ENCODE measurements at regions not wholly inside any gene's neighbourhood (a gene's known extent, or its start where the extent isn't known, plus 50 kb on each side); places are given as distances from the start of the nearest gene placed in this dataset.

DNA sequence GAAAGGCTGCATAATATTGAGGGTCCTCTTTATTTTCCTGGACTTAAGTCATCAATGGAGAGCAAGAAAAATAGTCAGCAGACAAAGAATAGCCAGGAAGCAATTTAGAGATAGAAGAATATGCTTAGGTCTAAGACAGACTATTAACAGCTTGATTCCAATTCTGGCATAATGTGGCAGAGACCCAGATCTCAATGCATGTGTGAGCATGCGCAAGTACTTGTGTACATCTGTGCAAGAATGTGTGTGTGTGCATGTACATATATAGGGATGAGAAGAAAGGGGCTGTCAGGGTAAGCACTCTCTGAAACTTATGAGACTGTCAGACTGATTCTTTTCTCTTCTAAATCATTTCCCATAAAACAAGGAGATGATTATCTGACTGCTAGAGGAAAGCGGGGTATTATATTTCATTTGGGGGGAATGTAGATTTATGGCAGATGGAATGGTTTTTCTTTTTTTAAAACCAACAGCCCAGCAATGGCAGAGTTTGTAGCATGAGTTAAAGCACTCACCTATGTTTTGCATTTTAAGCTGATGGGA is 381.3 kb upstream of the SPRED2 start:
- Mint-ChIP-seq H3K9me3 (no peaks in the 10 kb centered on the region), H3K36me3 (no peaks in the 10 kb centered on the region), H3K27ac (no peak overlapping the region), H3K4me1 (no peaks in the 10 kb centered on the region), H3K27me3 (peaks cover 7% of the 10 kb centered on the region), H3K4me3 (no peak overlapping the region)
- no peak for ATAC-seq (ENCODE audit: low read depth)
- DNase-seq (ENCODE audit: low spot score in 2 of 2): no peak

- no peak overlapping the region for H3K27ac Mint-ChIP-seq
- H3K9me3 Mint-ChIP-seq: no peaks in the 10 kb centered on the region
- no peaks in the 10 kb centered on the region for H3K36me3 Mint-ChIP-seq
- H3K4me1 Mint-ChIP-seq: no peaks in the 10 kb centered on the region
- H3K4me3 Mint-ChIP-seq: no peak overlapping the region
- no peak for ATAC-seq (ENCODE audit: low read depth)
- no peak for DNase-seq (ENCODE audit: low spot score in 2 of 2)
- H3K27me3 Mint-ChIP-seq: peaks cover 7% of the 10 kb centered on the region
Observed at GRCh38 chr2:65812887-65813286, 380.5 kb upstream of the SPRED2 start.

- H3K27me3 Mint-ChIP-seq: peaks cover 2% of the 10 kb centered on the region
- H3K9me3 Mint-ChIP-seq: peaks cover 2% of the 10 kb centered on the region
- H3K36me3 Mint-ChIP-seq: no peaks in the 10 kb centered on the region
- H3K4me1 Mint-ChIP-seq: no peaks in the 10 kb centered on the region
- ATAC-seq (ENCODE audit: low read depth) (no peak), DNase-seq (ENCODE audit: low spot score in 2 of 2) (no peak)
- no peak overlapping the region for H3K4me3 Mint-ChIP-seq
- no peak overlapping the region for H3K27ac Mint-ChIP-seq
Observed at GRCh38 chr2:65807942-65808341, 375.5 kb upstream of the SPRED2 start.

- H3K4me1 Mint-ChIP-seq: no peaks in the 10 kb centered on the region
- H3K27me3 Mint-ChIP-seq: peaks cover 4% of the 10 kb centered on the region
- ATAC-seq (ENCODE audit: low read depth) (no peak), DNase-seq (ENCODE audit: low spot score in 2 of 2) (no peak)
- H3K9me3 Mint-ChIP-seq: peaks cover 2% of the 10 kb centered on the region
- no peaks in the 10 kb centered on the region for H3K36me3 Mint-ChIP-seq
- no peak overlapping the region for H3K27ac Mint-ChIP-seq
- H3K4me3 Mint-ChIP-seq: no peak overlapping the region
Observed at GRCh38 chr2:65804777-65805176, 372.4 kb upstream of the SPRED2 start.

GRCh38 chr2:65802298-65802942 is 370.0 kb upstream of the SPRED2 start:
- H3K36me3 Mint-ChIP-seq: no peaks in the 10 kb centered on the region
- no peak overlapping the region for H3K4me3 Mint-ChIP-seq
- peaks cover 2% of the 10 kb centered on the region for H3K9me3 Mint-ChIP-seq
- no peak for ATAC-seq (ENCODE audit: low read depth)
- H3K27me3 Mint-ChIP-seq: peaks cover 4% of the 10 kb centered on the region
- no peak overlapping the region for H3K27ac Mint-ChIP-seq
- no peaks in the 10 kb centered on the region for H3K4me1 Mint-ChIP-seq
- DNase-seq (ENCODE audit: low spot score in 2 of 2): no peak

DNA sequence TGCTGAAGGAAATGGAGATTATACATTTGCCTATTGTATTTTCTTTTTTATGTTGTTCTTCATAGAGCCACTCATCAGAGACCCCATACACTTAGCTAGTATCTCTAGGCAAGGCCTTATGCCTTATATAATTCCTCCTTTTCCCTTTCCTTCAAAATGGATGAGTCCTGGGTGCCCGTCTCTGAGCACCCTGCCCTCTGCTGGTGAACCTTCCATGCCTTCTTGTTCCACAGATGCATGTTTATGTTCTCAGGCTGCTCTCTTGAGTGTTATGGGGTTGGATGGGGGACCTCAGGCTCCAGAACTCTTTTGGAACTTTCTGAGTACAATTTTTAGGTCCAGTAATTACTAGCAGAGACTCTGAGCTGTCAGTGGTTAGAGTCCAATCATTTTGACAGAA is 368.6 kb upstream of the SPRED2 start:
- no peak for ATAC-seq (ENCODE audit: low read depth)
- Mint-ChIP-seq H3K4me3 (no peak overlapping the region), H3K27me3 (peaks cover 4% of the 10 kb centered on the region), H3K36me3 (no peaks in the 10 kb centered on the region), H3K9me3 (no peaks in the 10 kb centered on the region), H3K27ac (no peak overlapping the region), H3K4me1 (no peaks in the 10 kb centered on the region)
- DNase-seq (ENCODE audit: low spot score in 2 of 2): no peak

DNA sequence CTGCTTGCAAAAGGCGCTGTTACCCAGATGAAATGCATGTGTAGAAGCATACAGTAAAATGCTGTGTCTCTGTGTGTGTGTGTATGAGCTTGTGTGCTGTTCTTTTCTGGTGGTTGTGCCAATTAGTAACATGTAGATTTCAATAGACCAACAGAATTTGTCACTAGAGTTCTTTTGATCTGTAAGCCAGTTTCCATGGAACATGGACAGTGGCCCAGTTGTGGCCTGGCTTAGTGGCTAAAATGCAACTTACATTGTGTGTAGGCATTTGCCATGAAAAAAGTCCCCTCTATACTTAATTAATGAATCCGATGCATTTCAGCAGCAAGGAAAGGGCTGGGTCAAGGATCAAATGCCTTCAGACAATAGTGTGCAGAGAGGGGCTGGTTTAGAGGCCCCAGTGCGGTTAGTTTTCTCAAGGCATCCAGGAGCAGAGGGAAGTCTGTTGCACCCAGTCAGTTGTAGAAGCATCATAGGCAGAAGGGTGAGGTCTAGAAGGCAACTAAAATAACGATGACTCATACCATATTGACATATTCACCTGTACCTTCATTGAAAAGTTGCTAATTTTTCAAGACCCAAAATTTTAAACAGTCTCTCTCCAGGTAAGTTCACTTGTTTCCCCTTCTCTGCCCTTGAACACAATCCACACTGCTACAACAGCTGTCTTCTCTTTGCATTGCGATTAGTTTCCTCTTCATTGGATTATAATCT is 366.9 kb upstream of the SPRED2 start:
- Mint-ChIP-seq H3K27me3 (peaks cover 4% of the 10 kb centered on the region), H3K4me3 (no peak overlapping the region), H3K9me3 (no peaks in the 10 kb centered on the region), H3K4me1 (no peaks in the 10 kb centered on the region), H3K36me3 (no peaks in the 10 kb centered on the region), H3K27ac (no peak overlapping the region)
- DNase-seq (ENCODE audit: low spot score in 2 of 2) (no peak), ATAC-seq (ENCODE audit: low read depth) (no peak)

- Mint-ChIP-seq H3K27me3 (peaks cover 5% of the 10 kb centered on the region), H3K27ac (no peak overlapping the region), H3K9me3 (no peaks in the 10 kb centered on the region), H3K4me3 (no peak overlapping the region), H3K4me1 (no peaks in the 10 kb centered on the region), H3K36me3 (no peaks in the 10 kb centered on the region)
- ATAC-seq (ENCODE audit: low read depth): no peak
- no peak for DNase-seq (ENCODE audit: low spot score in 2 of 2)
Observed at GRCh38 chr2:65798641-65799040, 366.2 kb upstream of the SPRED2 start.

GRCh38 chr2:65794994-65795393 is 362.6 kb upstream of the SPRED2 start:
- Mint-ChIP-seq H3K27ac (no peak overlapping the region), H3K4me1 (no peaks in the 10 kb centered on the region), H3K36me3 (no peaks in the 10 kb centered on the region), H3K9me3 (no peaks in the 10 kb centered on the region), H3K27me3 (peaks cover 2% of the 10 kb centered on the region), H3K4me3 (no peak overlapping the region)
- ATAC-seq (ENCODE audit: low read depth) (no peak), DNase-seq (ENCODE audit: low spot score in 2 of 2) (no peak)

GRCh38 chr2:65791404-65791975 is 359.1 kb upstream of the SPRED2 start:
- ATAC-seq (ENCODE audit: low read depth): no peak

GRCh38 chr2:65790676-65790935 is 358.2 kb upstream of the SPRED2 start:
- Mint-ChIP-seq H3K36me3 (no peaks in the 10 kb centered on the region), H3K9me3 (no peaks in the 10 kb centered on the region), H3K4me1 (no peaks in the 10 kb centered on the region), H3K27ac (no peak overlapping the region), H3K27me3 (peaks cover 6% of the 10 kb centered on the region), H3K4me3 (no peak overlapping the region)
- no peak for DNase-seq (ENCODE audit: low spot score in 2 of 2)
- no peak for ATAC-seq (ENCODE audit: low read depth)

More at GRCh38 chr2:65791404-65791975, 359.1 kb upstream of the SPRED2 start:
- H3K4me3 Mint-ChIP-seq: no peak overlapping the region
- H3K4me1 Mint-ChIP-seq: no peaks in the 10 kb centered on the region
- no peak overlapping the region for H3K27ac Mint-ChIP-seq
- DNase-seq (ENCODE audit: low spot score in 2 of 2): no peak
- H3K9me3 Mint-ChIP-seq: no peaks in the 10 kb centered on the region
- peaks cover 5% of the 10 kb centered on the region for H3K27me3 Mint-ChIP-seq
- no peaks in the 10 kb centered on the region for H3K36me3 Mint-ChIP-seq

DNA sequence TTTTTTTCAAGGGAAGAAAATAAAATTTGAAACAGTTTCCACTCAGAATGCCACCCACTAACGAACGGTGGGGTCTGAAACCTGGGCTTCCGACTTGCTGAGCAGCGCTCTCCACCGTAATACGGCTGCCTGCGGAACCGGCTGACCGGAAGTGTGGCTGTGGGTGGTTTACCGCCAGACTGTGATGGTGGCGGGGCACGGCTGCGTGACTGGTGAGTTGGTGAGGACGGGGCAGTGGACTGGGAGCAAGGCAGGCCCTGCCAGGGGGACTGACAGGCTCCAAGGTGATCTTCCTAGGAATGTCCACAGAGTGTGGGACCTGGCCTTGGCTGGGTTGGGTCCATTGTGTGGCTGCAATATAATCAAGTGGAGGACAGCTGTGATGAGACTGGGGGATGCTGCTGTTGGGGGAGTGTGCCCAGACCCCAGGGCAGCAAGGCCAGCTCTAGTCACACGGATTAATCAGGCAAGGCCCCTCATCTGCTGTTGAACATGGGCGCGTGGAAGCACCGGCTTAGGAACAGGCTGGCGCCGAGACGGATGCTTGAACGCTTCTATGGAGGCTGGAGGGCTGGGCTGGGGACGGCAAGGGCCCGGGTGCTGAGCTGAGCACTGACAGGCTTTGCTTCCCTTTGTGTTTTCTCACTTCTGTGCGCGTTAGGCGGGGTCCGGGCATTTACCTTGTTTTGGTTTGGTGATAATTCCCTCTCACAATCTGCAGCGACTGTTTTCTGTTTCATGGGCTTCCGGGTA is 357.7 kb upstream of the SPRED2 start:
- Mint-ChIP-seq H3K4me3 (no peak overlapping the region), H3K36me3 (no peaks in the 10 kb centered on the region), H3K4me1 (no peaks in the 10 kb centered on the region), H3K9me3 (no peaks in the 10 kb centered on the region), H3K27me3 (peaks cover 9% of the 10 kb centered on the region), H3K27ac (no peak overlapping the region)
- ATAC-seq (ENCODE audit: low read depth) (no peak), DNase-seq (ENCODE audit: low spot score in 2 of 2) (no peak)

DNA sequence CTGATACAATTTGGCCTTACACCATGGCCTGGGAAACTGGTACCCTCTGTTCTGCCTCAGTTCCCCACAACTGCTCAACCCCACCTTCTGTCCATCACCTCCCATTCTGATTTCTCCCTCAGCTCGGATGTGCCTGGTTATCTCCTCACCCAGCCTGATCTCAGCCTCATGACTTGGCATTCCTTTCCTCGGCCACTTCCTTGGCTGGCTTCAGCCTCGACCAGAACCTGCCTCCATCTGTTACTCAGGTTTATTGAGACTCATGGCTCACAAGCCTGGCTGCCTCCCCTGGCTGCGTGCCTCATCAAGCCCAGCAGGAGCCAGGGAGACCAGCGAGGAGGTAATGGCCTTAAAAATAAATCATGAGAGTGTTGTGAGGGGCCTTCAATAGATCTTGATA is 356.2 kb upstream of the SPRED2 start:
- Mint-ChIP-seq H3K9me3 (no peaks in the 10 kb centered on the region), H3K4me3 (no peak overlapping the region), H3K4me1 (no peaks in the 10 kb centered on the region), H3K36me3 (no peaks in the 10 kb centered on the region), H3K27ac (no peak overlapping the region), H3K27me3 (peaks cover 6% of the 10 kb centered on the region)
- ATAC-seq (ENCODE audit: low read depth) (no peak), DNase-seq (ENCODE audit: low spot score in 2 of 2) (no peak)

DNA sequence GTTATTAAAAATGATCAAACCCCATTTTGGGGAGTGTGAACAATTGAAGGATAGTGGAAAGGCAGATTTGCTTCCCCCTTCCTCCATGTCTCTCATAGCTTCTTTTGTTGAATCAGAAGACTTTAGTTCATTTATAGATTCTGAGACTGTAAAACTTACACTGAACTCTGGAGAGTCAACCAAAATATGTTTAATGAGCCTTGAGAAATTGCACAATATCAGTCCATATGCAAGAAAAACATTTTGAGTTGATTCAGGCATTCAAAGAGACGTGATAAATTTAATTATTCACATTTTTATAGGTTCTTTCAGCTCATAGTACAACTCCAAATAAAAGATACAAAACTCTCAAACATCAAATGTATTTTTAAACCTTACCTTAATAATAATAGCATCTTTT is 354.4 kb upstream of the SPRED2 start:
- H3K27me3 Mint-ChIP-seq: peaks cover 8% of the 10 kb centered on the region
- no peak for DNase-seq (ENCODE audit: low spot score in 2 of 2)
- no peaks in the 10 kb centered on the region for H3K9me3 Mint-ChIP-seq
- no peaks in the 10 kb centered on the region for H3K36me3 Mint-ChIP-seq
- no peak overlapping the region for H3K4me3 Mint-ChIP-seq
- H3K27ac Mint-ChIP-seq: no peak overlapping the region
- no peak for ATAC-seq (ENCODE audit: low read depth)
- H3K4me1 Mint-ChIP-seq: no peaks in the 10 kb centered on the region
